Keratinocyte (primary cell): ENCODE measurements at regions not wholly inside any gene's neighbourhood (a gene's known extent, or its start where the extent isn't known, plus 50 kb on each side); places are given as distances from the start of the nearest gene placed in this dataset.

Experiments
- DNase-seq: peaks from one replicate; pipeline ENCODE4 v3.0.0-alpha.2; 2011; ENCODE audit warnings: low read depth, missing footprints, low spot score
- FAIRE-seq: peaks from 2 replicates; lab custom pipeline; 2011; peaks lifted over from hg19 to GRCh38; lab: Jason Lieb, UNC
- H2AFZ ChIP-seq: 2 replicates; pipeline ENCODE4 v1.6.0; 2012; ENCODE audit warnings: low read length, control low read depth, inconsistent platforms; ENCODE audit not compliant: control insufficient read depth
- H3K27ac ChIP-seq: 2 replicates; pipeline ENCODE4 v1.5.1; 2011; ENCODE audit warnings: low read length; ENCODE audit not compliant: control insufficient read depth, insufficient read depth
- H3K27me3 ChIP-seq: 3 replicates; pipeline ENCODE4 v1.6.0; 2011; ENCODE audit warnings: low read length; ENCODE audit not compliant: control insufficient read depth, insufficient read depth; ENCODE audit errors: extremely low read depth
- H3K36me3 ChIP-seq, 2 experiments: 2 replicates in 1 of 2; 3 replicates in 1 of 2; pipeline ENCODE4 v1.5.1; 2011; ENCODE audit warnings: low read length in 2 of 2, mild to moderate bottlenecking in 1 of 2; ENCODE audit not compliant: control insufficient read depth in 2 of 2, insufficient read depth in 2 of 2; ENCODE audit errors: extremely low read depth in 1 of 2
- H3K4me1 ChIP-seq: 3 replicates; pipeline ENCODE4 v1.5.1; 2011; ENCODE audit warnings: low read length; ENCODE audit not compliant: control insufficient read depth, insufficient read depth; ENCODE audit errors: extremely low read depth
- H3K4me2 ChIP-seq: 3 replicates; pipeline ENCODE4 v1.6.0; 2011; ENCODE audit warnings: low read depth, low read length; ENCODE audit not compliant: control insufficient read depth, insufficient read depth; ENCODE audit errors: extremely low read depth
- H3K4me3 ChIP-seq, 3 experiments: fragments of 200-600 bp in 1 of 3; sonication (generic) in 1 of 3; 2 replicates in 2 of 3; 3 replicates in 1 of 3; pipeline ENCODE4 v1.5.1; 2011 to 2016; ENCODE audit warnings: low read length in 3 of 3, mild to moderate bottlenecking in 3 of 3, control low read depth in 2 of 3, inconsistent platforms in 1 of 3, low read depth in 1 of 3, mixed read lengths in 1 of 3, mixed run types in 1 of 3, moderate library complexity in 1 of 3; ENCODE audit not compliant: control insufficient read depth in 2 of 3, insufficient read depth in 2 of 3; ENCODE audit errors: extremely low read depth in 1 of 3
- H3K79me2 ChIP-seq: 2 replicates; pipeline ENCODE4 v1.6.0; 2012; ENCODE audit warnings: low read length; ENCODE audit not compliant: control insufficient read depth, insufficient read depth
- H3K9ac ChIP-seq: 3 replicates; pipeline ENCODE4 v1.6.0; 2011; ENCODE audit warnings: low read length; ENCODE audit not compliant: control insufficient read depth, insufficient read depth; ENCODE audit errors: extremely low read depth
- H3K9me1 ChIP-seq: 3 replicates; pipeline ENCODE4 v1.6.0; 2011; ENCODE audit warnings: low read length; ENCODE audit not compliant: control insufficient read depth, insufficient read depth; ENCODE audit errors: extremely low read depth
- H3K9me3 ChIP-seq: 2 replicates; pipeline ENCODE4 v1.5.1; 2012; ENCODE audit warnings: low read depth, low read length; ENCODE audit not compliant: control insufficient read depth
- H4K20me1 ChIP-seq: 3 replicates; pipeline ENCODE4 v1.6.0; 2011; ENCODE audit warnings: low read length; ENCODE audit not compliant: control insufficient read depth, insufficient read depth; ENCODE audit errors: extremely low read depth
- EZH2 ChIP-seq: IDR thresholded peaks from one replicate; pipeline ENCODE4 v1.6.1; 2012; ENCODE audit warnings: inconsistent platforms, mild to moderate bottlenecking, low read length, moderate library complexity
- dilution Hi-C: fragments of 300-500 bp; cut with MboI; formaldehyde crosslinking; loops from one replicate; pipeline ENCODE4 v1.7.0; 2020; ENCODE audit warnings: low sequenced_read_pairs; ENCODE audit not compliant: extremely low pct_ligation_motif_present
- TF ChIP-seq, protein P1 (sequence below), 3 experiments: IDR thresholded peaks in 1 of 3; conservative IDR thresholded peaks in 1 of 3; optimal IDR thresholded peaks in 1 of 3; 2 replicates in 2 of 3; 3 replicates in 1 of 3; pipeline versions ENCODE3 to v1.5.1; 2011; ENCODE audit warnings: low read length in 3 of 3, mild to moderate bottlenecking in 3 of 3, moderate library complexity in 2 of 3, control low read depth in 1 of 3, inconsistent platforms in 1 of 3; ENCODE audit not compliant: insufficient read depth in 2 of 3; ENCODE audit errors: extremely low read depth in 1 of 3

DNA sequence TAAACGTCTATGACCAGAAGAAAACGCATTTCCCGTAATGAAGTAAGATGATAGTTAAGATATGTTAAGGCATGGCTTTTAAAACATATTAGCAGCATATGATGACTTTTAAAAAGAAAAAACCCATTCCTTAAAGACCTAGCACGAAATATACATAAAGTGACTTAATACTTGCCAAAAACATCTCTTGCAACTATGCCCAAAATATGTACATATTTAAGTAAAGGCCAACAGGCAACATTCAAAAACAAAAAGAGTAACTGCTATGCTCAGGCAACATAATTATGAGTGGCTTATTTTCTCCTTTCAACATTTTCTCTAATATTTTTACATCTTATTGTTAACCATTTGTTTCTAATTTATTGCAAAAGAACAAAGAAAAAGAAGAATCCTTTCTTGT, 60.3 kb upstream of the PAPOLG start:
- Histone ChIP-seq H4K20me1 (no peaks in the 10 kb centered on the region), H3K4me1 (no peaks in the 10 kb centered on the region), H3K9me3 (no peaks in the 10 kb centered on the region), H3K4me3 (no peak overlapping the region), H3K4me2 (no peak overlapping the region), H3K79me2 (no peaks in the 10 kb centered on the region), H3K9ac (no peak overlapping the region), H3K27me3 (no peaks in the 10 kb centered on the region), H3K9me1 (no peaks in the 10 kb centered on the region), H3K36me3 (no peaks in the 10 kb centered on the region), H2AFZ (no peak overlapping the region), H3K27ac (no peak overlapping the region)
- DNase-seq = no peak
- TF ChIP-seq, protein P1, sequence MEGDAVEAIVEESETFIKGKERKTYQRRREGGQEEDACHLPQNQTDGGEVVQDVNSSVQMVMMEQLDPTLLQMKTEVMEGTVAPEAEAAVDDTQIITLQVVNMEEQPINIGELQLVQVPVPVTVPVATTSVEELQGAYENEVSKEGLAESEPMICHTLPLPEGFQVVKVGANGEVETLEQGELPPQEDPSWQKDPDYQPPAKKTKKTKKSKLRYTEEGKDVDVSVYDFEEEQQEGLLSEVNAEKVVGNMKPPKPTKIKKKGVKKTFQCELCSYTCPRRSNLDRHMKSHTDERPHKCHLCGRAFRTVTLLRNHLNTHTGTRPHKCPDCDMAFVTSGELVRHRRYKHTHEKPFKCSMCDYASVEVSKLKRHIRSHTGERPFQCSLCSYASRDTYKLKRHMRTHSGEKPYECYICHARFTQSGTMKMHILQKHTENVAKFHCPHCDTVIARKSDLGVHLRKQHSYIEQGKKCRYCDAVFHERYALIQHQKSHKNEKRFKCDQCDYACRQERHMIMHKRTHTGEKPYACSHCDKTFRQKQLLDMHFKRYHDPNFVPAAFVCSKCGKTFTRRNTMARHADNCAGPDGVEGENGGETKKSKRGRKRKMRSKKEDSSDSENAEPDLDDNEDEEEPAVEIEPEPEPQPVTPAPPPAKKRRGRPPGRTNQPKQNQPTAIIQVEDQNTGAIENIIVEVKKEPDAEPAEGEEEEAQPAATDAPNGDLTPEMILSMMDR (optimal IDR thresholded peaks at IDR 0.05 in 1 of 3, IDR thresholded peaks at IDR 0.05 in 1 of 3, conservative IDR thresholded peaks at IDR 0.05 in 1 of 3; ENCODE audit: extremely low read depth in 1 of 3, insufficient read depth in 2 of 3, low read length in 3 of 3) = no peak
- no peak for TF ChIP-seq EZH2
- no peak for FAIRE-seq
- dilution Hi-C loops = no loop called here

- H3K27ac ChIP-seq = no peak overlapping the region
- H4K20me1 ChIP-seq = no peaks in the 10 kb centered on the region
- H3K9me3 ChIP-seq = no peaks in the 10 kb centered on the region
- no peaks in the 10 kb centered on the region for H3K9me1 ChIP-seq
- H3K36me3 ChIP-seq = no peaks in the 10 kb centered on the region
- H3K27me3 ChIP-seq = no peaks in the 10 kb centered on the region
- no peak overlapping the region for H3K4me2 ChIP-seq
- H3K9ac ChIP-seq = no peak overlapping the region
- no peak overlapping the region for H3K4me3 ChIP-seq
- no peak for FAIRE-seq
- no peaks in the 10 kb centered on the region for H3K4me1 ChIP-seq
- DNase-seq = no peak
- dilution Hi-C loops = no loop called here
- H3K79me2 ChIP-seq = no peaks in the 10 kb centered on the region
- TF ChIP-seq, protein P1 (optimal IDR thresholded peaks at IDR 0.05 in 1 of 3, IDR thresholded peaks at IDR 0.05 in 1 of 3, conservative IDR thresholded peaks at IDR 0.05 in 1 of 3; ENCODE audit: extremely low read depth in 1 of 3, insufficient read depth in 2 of 3, low read length in 3 of 3) = no peak
- TF ChIP-seq EZH2 = no peak
- no peak overlapping the region for H2AFZ ChIP-seq
These were observed 56.5 kb upstream of the PAPOLG start for GRCh38 chr2:60699617-60700016.
